Inferior parietal cortex (tissue), 1 donor: ENCODE measurements at regions not wholly inside any gene's neighbourhood (a gene's known extent, or its start where the extent isn't known, plus 50 kb on each side); places are given as distances from the start of the nearest gene placed in this dataset.

Source experiments
- DNase-seq: peaks from one replicate; pipeline ENCODE4 v3.0.0-alpha.2; 2016; ENCODE audit errors: extremely low spot score

DNA sequence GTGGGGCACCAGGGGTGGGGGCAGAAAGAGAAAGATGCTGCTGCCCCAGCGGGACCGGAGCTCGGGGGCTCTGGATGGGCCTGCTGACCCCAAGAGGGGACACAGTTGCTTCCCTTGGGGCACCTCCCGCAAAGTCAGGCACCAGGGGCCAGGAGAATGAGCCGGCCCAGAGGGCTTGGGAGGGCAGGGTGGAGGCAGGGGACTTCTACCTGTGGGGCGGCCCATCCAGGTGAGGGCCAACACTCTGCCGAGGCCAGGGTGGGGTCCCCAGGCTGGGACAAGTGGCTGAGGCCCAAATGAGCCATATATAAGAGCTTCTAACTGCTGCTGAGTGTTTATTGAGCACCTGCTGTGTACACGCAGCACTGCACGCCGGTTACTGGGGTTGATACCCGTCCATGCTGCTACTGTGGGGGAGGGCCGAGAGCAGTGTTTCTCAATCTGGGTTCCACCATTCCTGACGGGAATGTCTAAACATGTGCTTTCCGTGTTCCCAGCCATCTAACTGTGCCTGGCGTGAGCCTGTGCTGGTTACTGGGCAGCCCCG, 211.7 kb upstream of the GSE1 start:
- no peak for DNase-seq

DNA sequence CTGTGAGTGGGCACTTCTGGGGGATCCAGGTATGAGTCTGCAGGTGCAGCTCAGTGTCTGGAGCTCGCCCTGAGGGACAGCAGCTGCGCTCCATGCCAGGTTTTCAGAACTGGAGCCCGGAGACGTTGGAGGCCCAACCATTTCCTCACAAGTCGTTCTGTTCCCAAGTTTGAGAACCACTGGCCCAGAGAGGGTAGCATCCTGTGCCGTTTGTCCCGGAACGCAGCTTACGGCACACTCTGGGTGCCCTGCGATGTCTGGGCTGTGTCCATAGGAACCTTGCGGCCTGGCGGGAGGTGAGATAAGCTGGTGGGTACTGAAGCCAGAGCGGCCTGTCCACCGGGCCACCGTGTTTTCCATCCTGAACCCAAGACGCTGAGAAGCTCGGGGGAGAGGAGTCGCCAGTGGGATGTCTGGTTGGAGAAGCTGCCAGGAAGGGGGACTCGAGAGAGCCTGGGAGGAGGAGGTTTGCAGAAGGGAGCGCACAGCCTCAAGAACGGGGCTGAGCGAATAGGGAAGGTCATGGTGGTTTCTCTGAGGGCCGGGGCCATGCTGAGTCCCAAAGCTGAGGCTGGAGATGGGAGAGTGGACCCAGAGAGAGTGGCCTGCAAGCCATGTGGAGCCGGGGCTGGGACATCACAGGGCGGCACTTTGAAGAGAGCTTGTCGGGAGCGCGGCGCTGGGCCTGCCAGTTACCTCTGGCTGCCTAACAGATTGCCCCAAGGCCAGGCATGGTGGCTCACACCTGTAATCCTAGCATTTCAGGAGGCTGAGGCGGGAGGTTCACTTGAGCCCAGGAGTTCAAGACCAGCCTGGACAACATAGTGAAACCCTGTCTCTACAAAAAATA, 211.0 kb upstream of the GSE1 start:
- DNase-seq = no peak

DNA sequence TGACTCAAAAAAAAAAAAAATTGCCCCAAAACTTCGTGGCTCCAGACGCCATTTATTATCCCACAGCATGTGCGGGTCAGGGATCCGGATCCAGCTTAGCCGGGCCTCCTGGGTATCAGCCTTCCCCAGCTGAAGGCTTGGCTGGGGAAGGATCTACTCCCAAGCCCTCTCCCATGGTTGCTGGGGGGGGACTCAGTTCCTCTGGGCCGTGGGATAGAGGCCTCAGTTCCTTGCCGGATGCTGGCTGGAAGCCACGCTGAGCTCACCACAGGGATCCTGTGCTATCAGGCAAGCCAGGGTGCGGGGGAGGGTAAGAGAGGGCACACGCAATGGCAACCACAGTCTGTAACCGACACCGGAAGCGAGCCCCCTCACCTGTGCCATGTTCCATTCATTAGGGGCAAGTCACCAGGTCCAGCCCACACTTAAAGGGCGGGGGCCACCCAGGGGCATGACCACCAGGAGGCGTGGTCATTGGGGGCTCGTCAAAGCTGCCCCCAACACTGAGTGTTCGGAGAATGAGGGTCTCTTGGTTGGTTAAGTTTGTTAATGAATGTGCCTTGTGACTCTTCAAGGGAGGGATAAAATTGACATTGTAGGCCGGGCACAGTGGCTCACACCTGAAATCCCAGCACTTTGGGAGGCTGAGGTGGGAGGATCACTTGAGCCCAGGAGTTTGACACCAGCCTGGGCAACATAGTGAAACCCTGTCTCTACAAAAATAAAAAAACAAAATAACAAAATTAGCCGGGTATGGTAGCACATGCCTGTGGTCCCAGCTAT, 210.0 kb upstream of the GSE1 start:
- no peak for DNase-seq

DNA sequence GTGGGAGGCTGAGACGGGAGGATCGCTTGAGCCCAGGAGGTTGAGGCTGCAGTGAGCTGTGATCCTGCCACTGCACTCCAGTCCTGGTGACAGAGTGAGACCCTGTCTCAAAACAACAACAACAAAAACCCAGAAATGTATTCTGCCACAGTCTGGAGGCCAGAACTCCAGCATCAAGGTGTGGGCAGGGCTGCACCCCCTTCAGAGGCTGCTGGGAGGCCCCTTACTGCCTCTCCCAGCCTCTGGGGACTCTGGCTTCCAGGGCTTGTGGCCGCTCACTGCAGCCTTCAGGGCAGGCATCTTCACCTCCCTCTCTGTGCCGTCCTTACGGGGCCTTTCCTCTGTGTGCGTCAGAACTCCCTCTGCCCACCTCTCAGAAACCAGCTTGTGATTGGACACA, 209.4 kb upstream of the GSE1 start:
- DNase-seq = no peak

DNA sequence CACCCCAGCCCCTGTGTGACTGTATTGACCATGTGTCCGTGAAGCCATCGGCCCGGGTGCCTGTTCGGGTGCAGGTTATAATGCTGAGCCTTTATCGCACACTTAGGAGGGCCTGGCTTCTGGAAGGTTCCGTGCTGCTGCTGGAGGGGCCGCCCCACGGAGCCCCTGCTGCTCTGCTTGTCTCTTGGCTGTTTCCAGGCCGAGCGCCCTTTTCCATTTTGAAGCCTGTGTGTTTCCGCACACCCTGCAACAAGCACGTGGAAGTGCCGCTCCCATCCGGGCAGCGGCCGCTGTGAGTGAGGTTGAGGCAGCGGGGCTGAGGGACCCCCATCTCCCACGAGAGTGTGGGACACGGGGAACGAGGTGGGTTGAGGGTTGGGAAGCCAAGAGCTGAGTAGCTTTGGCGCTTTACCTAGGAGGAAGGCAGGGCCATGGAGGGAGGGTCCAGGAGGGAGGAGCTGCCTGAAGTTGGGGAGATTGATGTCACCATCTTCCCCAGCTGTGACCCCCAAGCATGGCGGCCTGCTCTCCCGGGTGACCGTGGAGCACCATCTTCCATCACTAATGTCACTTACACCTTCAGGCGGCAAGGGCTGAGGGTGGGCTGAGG, 200.1 kb upstream of the GSE1 start:
- DNase-seq = no peak

DNA sequence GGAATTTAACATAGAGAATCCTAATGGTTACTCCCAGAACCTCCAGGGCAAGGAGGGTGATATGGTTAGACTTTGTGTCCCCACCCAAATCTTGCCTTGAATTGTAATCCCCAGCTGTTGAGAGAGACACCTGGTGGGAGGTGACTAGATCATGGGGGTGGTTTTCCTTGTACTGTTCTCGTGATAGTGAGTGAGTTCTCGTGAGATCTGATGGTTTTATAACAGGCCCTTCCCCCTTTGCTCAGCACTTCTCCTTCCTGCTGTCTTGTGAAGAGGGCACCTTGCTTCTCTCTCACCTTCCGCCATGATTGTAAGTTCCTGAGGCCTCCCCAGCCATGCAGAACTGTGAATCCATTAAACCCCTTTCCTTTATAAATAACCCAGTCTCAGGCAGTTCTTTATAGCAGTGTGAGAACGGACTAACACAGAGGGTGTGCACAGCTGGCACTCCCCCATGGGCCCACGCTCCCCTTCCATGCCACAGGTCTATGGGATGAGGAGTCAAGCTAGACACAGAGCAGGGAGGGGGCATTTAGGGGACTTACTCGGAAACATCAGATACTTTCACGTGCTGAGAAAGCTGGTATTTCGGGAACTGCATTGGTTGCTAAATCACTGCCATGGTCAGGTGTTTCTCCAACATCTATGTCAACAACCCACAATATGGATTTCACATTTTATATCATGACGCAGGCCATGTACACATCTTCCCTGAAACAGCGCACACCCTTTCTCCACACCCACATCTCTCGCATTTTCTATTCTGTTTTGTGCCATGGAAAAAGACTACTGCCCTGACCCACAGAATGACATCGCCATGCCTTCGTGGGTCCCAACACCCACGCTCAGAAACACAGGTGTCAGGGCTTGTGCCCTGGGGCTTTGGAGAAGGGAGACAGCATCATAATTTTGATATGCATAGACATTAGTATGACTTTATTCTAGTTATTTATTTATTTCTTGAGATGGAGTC, 199.1 kb upstream of the GSE1 start:
- DNase-seq = no peak

DNA sequence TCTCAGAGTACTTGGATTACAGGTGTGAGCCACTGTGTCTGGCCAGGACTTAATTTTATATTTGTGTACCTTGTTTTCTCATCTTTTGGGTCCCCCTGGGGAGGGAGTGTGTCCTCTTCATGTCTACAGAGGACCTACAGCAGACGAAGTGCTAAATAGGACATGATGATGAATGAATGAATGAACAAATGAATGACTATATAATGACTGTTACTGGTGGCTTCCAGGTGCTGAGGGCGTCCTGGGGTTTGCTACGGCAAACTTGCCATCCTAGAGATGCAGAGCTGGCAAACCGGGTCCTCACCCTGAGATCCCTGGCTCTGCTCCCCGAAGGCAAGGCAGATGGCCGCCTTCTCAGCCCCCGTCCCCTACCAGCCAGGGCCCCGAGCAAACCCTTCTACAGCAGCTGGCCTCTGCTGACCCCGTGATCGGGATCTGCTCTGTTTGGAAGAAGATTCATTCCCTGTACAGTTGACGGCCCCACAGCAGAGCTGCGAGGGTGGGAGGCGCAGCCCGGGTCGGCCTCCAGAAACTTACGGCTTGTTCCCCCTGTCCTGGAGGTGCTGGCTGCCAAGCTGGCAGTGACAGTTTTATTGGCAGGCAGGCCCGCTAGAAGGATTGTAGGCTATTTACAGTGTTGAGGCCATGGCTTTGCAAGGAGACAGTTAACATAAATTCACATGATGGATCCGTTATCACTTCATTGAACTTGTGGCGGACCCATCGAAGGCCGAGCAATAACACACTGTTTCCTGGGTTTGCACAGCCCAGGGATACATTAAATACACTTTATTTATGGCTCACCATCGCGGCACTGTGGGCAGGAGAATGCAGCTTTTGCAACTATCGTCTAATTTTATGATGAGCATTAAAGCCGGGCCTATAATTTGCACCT, 197.7 kb upstream of the GSE1 start:
- DNase-seq = no peak

DNA sequence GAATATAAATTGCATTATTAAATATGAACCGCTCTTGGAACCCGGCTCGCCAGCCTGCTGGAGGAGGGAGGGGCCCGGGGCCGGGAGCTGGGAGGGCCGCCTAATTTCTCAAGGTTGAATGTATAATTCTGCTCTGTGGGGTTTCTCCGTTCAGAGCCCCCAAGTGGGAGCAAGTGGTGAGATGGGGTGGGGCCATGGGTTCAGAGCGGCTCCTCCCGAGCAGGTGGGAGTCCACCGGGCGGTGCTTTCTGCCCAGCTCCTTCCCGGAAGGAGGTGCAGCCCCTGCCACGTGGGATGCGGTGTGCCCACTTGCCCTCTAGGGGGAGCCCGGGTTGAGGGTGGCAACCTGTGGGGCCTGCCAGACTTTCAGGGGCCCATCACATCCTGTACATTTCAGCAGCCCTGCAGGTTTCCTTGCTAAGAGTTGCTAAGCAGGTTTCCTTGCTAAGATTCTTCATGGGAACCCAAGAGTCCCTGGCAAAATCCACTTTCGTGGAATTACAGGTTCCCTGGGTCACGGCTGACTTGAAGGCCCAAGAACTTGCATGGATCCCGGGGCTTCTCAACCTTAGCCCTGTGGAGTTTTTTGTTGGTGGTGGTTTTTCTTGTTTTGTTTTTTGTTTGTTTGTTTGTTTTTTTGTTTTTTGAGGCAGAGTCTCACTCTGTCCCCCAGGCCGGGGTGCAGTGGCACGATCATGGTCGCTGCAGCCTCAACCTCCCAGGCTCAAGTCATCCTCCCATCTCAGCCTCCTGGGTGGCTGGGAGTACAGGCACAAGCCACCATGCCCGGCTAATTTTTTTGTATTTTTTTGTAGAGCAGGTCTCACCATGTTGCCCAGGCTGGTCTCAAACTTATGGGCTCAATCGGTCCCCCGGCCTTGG, 196.7 kb upstream of the GSE1 start:
- DNase-seq = no peak

DNA sequence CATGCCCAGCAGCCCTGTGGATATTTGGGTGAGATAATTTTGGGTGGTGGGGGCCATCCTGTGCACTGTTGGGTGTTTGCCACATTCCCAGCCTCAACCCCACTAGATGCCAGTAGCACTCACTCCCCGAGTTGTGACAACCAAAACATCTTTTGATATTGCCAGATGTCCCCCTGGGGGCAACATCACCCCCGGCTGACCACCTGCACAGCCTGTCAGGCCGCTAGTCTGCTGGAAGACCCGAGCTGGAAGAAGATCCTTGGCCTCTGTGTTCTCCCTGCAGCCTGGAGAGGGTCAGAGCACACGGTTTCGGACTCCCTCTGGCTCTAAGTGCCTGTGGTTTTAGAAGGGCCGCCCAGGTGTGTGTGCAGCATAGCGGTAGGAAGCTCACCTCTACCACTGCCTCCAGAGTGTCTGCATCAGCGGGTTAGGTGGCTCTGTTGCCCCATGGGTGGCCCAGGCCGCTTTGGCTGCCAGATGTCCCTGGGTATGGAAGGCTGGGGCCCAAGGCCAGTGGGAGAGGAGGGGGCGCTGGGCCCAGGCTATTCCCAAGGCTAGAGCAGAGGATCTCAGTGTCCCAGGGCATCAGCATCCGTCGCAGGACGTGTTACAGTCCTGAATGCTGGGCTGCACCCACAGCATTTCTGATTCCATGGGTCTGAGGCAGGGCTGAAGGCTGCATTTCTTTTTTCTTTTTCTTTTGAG, 195.8 kb upstream of the GSE1 start:
- DNase-seq = no peak

DNA sequence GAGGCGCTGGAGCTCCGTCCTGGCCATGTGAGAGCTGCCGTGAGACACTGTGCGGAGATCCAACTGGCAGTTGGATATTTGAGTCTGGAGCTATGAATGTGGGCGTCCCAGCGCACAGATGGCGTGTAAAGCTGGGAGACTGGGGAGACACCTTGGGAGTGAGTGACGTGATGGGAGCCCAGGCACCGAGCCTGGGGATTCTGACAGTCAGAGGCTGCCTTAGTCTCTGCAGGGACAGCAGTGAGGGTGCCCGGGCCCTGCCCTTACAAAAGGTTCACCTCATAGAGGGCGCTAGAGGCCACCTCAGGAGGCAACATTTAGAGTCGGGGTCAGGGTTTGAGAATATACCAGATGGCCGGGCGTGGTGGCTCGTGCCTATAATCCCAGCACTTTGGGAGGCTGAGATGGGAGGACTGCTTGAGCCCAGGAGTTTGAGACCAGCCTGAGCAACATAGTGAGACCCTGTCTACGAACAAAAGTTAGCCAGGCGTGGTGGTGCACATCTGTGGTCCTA, 194.1 kb upstream of the GSE1 start:
- DNase-seq = no peak

DNA sequence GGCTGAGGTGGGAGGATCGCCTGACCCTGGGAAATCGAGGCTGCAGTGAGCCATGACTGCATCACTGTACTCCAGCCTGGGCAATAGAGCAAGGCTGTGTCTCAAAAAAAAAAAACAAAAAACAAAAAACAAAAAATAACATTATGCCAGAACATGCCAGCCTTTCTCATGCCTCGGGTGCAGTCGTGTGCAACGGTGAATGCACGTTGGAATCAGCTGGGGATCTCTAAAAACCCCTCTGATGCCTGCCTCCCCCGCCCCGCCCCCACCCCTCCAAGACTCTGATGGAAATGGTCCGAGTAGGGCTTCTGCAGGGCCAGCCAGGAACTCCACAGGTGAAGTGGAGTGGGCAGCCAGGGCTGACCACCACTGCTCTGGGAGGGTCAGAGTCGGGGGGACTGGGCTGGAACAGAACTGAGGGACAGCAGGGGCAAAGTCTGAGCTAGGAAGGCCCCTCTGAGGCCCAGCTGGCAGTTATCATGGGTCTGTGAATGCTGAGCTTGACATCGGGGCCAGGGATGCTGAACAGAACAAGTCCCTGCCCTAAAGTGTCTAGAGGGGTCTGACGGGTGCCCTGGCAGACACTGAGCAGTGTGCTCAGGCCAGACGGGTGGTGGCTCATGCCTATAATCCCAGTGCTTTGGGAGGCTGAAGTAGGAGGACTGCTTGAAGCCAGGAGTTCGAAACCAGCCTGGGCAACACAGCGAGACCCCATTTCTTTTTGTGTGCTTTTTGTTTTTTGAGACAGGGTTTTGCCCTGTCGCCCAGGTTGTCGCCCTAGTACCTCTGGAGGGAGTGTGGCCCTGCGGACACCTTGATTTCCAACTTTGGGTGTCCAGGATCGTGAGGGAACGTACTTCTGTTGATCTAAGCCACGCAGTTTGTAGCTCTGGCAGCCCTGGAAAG, 193.4 kb upstream of the GSE1 start:
- no peak for DNase-seq

DNA sequence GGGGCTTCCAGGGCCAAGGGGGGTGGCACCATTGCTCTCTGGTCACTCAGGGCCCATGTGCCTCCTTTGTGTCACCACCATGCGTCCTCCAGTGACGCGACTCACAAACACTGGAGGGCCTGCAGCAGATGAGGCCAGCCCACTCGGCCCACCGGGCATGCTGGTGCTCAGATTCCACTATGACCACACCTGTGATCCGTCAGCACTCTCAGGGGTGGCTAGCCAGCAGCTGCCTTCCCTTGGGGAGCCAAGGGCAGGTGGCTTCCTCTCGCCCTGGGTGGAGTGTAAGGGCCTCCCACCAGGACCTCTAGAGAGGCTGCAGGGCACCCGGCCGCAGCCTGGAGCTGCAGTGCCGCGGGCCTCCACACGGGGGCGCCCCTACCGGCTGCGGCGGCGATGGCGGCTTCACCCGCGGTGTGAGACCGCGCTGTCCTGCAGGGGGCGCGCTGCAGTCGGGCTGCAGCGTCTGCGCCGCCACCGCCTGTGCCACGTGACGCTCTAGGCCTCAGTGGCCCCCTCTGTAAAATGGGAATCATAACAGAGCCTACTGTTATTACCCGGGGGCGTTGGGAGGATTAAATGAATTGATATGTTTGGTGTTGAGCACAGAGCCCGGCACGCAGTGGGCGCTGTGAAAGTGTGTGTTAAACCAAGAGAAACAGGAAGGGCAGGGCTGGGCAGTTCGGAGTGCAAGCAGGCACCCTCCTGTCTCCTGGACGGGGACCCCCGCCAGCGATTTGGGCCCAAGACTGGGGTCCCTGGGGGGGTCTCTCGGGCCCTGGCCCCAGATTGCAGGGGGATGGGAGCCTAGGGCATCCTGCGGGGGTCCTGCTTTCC, 192.4 kb upstream of the GSE1 start:
- no peak for DNase-seq

DNA sequence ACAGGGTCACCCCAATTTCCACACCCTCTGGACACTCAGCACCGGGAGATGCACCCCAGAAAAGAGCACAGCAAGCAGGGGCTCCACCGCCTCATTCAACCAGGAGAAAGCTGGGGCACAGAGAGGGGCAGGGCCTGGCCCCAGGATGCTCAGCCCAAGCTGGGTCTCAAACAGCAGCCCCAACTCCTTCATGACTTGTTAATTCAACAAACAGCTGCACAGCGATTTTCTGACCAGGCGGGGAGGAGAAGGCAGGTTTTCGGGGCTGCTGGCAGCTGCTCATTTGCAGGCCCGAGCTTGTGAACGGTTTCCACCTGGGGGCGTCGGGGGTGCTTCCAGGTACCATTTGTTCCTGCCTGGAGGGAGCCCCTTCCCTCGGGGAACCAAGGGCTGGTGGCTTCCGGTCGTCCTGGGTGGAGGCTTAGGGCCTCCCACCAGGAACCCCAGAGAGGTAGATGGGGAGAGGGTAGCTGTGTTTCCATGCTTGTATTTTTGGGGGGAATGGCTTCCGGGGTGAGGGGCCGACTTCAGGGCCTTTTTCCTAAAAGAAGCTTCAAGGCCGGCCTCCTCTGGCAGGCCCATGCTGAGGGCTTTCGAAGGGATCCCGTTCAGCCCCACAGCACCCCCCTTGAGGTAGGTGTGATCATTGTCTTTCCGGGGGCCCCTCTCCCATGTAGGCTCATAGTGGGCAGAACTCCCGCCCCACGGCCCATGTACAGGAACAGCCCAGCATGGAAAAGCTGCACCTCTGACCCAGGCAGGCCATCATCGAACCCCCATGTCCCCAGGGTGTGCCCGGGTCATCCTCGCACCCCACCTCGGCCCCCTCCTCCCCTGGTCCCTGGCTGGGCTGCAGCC, 191.6 kb upstream of the GSE1 start:
- DNase-seq = no peak

DNA sequence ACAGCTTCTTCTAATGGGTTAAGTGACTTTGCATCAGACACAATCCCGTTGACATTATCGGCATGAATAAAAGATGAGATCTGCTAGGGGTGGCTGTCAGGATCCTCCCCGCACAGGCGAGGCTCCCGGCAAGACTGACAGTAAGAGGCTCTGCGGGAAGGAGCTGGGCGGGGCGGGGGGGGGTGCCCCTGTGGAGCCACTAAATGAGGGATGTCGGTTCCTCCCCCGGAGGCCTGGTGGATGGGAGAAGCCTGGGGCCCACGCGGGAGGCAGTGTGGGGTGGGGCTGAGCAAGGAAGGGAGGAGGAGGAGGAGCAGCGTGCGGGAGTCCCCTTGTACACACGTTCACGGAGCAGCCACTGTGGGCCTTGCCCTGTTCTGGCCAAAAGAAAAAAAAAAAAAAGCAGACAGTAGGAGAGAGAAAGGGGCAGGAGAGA, 190.9 kb upstream of the GSE1 start:
- no peak for DNase-seq
